OCI-LY7 (cell line): ENCODE measurements at regions not wholly inside any gene's neighbourhood (a gene's known extent, or its start where the extent isn't known, plus 50 kb on each side); places are given as distances from the start of the nearest gene placed in this dataset.
"Not testable (repeated sequence)": the region's sequence is repeated elsewhere in the genome, so short reads cannot be mapped to it uniquely, and the experiment has no call there.

Experiments used
- BruUV-seq: library from RNA; stranded (reverse); fragments of 400-500 nt; replicated peaks from 2 replicates; lab custom pipeline; 2021; lab: Mats Ljungman, UMichigan
- CTCF ChIA-PET: fragments of 300-600 bp; sonication (Branson Sonifier 250); formaldehyde crosslinking; loops from one replicate; lab custom pipeline; 2022; ENCODE audit warnings: antibody characterized with exemption; ENCODE audit not compliant: unreplicated experiment; lab: Charles Lee
- POLR2A ChIA-PET: fragments of 300-600 bp; sonication (Branson Sonifier 250); formaldehyde crosslinking; loops from one replicate; lab custom pipeline; 2022; ENCODE audit warnings: antibody characterized with exemption; lab: Charles Lee
- DNase-seq: peaks from one replicate; pipeline ENCODE4 v3.0.0-alpha.2; 2015; ENCODE audit warnings: low spot score
- H2AFZ ChIP-seq: fragments of 200-600 bp; sonication (generic), shearing (Covaris generic); 2 replicates; pipeline ENCODE4 v1.6.1; 2014; ENCODE audit warnings: mild to moderate bottlenecking, antibody characterized with exemption, low read length, moderate library complexity
- H3K27ac ChIP-seq: fragments of 200-600 bp; sonication (generic); 2 replicates; pipeline ENCODE4 v1.5.1; 2014; ENCODE audit warnings: mixed run types, low read depth, mild to moderate bottlenecking, moderate library complexity, low read length, inconsistent platforms; ENCODE audit not compliant: poor library complexity, severe bottlenecking
- H3K36me3 ChIP-seq: fragments of 200-600 bp; sonication (generic); 2 replicates; pipeline ENCODE4 v1.6.1; 2014; ENCODE audit warnings: mild to moderate bottlenecking, antibody characterized with exemption, low read length, moderate library complexity, mixed read lengths; ENCODE audit not compliant: insufficient read depth
- H3K4me1 ChIP-seq: fragments of 200-600 bp; sonication (generic); 2 replicates; pipeline ENCODE4 v1.5.1; 2014; ENCODE audit warnings: mild to moderate bottlenecking, low read length; ENCODE audit not compliant: insufficient read depth, poor library complexity, severe bottlenecking
- H3K4me2 ChIP-seq: fragments of 200-600 bp; sonication (generic); 2 replicates; pipeline ENCODE4 v1.6.1; 2014; ENCODE audit warnings: mild to moderate bottlenecking, low read length
- H3K4me3 ChIP-seq: fragments of 200-600 bp; sonication (generic); 2 replicates; pipeline ENCODE4 v1.5.1; 2014; ENCODE audit warnings: mild to moderate bottlenecking, low read depth, low read length; ENCODE audit not compliant: poor library complexity, severe bottlenecking
- H3K79me2 ChIP-seq: fragments of 200-600 bp; sonication (generic); 2 replicates; pipeline ENCODE4 v1.6.1; 2016; ENCODE audit warnings: low read depth, mild to moderate bottlenecking, low read length, moderate library complexity, mixed read lengths; ENCODE audit not compliant: insufficient read depth
- H3K9me2 ChIP-seq: fragments of 200-600 bp; sonication (generic); 2 replicates; pipeline ENCODE4 v1.6.1; 2016; ENCODE audit warnings: mild to moderate bottlenecking, low read length, mixed read lengths; ENCODE audit not compliant: insufficient read depth
- H3K9me3 ChIP-seq: fragments of 200-600 bp; sonication (generic); 2 replicates; pipeline ENCODE4 v1.6.1; 2014; ENCODE audit warnings: mild to moderate bottlenecking, mixed run types, low read length, mixed read lengths
- H4K20me1 ChIP-seq: fragments of 200-600 bp; sonication (generic); 2 replicates; pipeline ENCODE4 v1.6.1; 2014; ENCODE audit warnings: mild to moderate bottlenecking, antibody characterized with exemption, low read length, moderate library complexity, mixed read lengths; ENCODE audit not compliant: insufficient read depth
- CTCF ChIP-seq: fragments of 200-600 bp; sonication (generic); conservative IDR thresholded peaks from 2 replicates; pipeline ENCODE4 v1.5.1; 2014; ENCODE audit warnings: mild to moderate bottlenecking, antibody characterized with exemption, low read length, moderate library complexity, mixed read lengths
- EZH2phosphoT487 ChIP-seq: fragments of 200-600 bp; sonication (generic); IDR thresholded peaks from 2 replicates; pipeline ENCODE4 v1.6.1; 2018; ENCODE audit warnings: low read depth, borderline replicate concordance, mild to moderate bottlenecking, mixed run types, antibody characterized with exemption, low read length, moderate library complexity, mixed read lengths
- intact Hi-C: fragments of 100-400 bp; cut with micrococcal nuclease; formaldehyde crosslinking; loops from one replicate; pipeline ENCODE4 v1.10.0; 2022; ENCODE audit not compliant: unreplicated experiment

DNA sequence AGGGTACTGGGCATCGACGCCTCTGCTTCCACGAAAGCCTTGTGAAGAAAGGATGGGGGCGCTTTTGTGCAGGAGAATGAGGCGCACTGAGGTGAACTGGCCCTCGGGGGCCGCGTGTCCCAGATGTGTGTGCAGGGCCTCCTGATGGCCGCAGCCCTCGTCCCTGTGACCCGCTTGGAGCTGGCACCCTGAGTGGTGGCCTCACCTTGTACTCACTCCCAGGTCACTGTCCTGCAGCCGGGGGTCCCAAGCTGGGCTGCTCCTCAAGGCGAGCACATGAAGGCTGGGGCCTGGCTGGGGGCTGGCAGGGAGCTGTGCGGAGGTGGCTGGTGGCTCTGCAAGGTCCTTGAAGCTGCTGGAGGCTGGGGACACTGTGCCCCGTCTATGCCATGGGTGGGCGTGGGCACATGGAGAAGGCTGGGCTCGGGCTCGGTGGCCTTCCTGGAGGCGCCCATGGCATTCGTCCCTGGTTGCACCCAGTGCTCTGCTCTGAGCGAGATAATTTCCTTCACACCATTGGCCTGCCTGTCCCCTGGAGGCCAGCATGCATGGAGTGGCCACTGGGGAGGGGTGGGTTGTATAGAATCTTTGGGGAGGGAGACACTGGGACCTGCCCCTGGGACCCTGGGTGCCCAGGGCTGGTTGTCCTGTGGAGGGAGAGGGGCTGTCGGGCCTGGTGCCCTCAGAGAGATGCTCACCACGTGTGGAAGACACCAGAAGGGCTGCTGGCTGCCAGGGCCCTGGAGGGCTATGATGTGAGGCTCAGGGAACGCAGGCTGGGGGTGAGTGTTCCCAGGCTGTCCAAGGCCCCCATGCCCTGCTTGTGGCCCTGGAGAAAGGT lies 79.3 kb downstream of the TMEM121 start:
- BruUV-seq: no TSS peak
- Histone ChIP-seq H4K20me1 (no peaks in the 10 kb centered on the region), H3K27ac (no peak overlapping the region), H3K4me1 (no peaks in the 10 kb centered on the region), H3K36me3 (no peaks in the 10 kb centered on the region), H3K79me2 (no peaks in the 10 kb centered on the region), H3K9me3 (no peaks in the 10 kb centered on the region), H3K9me2 (no peaks in the 10 kb centered on the region), H2AFZ (no peak overlapping the region), H3K4me3 (no peak overlapping the region), H3K4me2 (no peak overlapping the region)
- intact Hi-C loops: no loop called here
- CTCF ChIA-PET: no interaction called here
- POLR2A ChIA-PET: no interaction called here
- no peak for DNase-seq
- no peak for TF ChIP-seq EZH2phosphoT487
- TF ChIP-seq CTCF: no peak

GRCh38 chr14:105606305-105606975 lies 80.1 kb downstream of the TMEM121 start:
- H3K36me3 ChIP-seq, DNase-seq, H3K4me3 ChIP-seq, H3K27ac ChIP-seq, intact Hi-C loops, H3K4me2 ChIP-seq, BruUV-seq, CTCF ChIA-PET, POLR2A ChIA-PET, H3K9me3 ChIP-seq, H4K20me1 ChIP-seq, H3K4me1 ChIP-seq, H3K9me2 ChIP-seq, H2AFZ ChIP-seq, H3K79me2 ChIP-seq: not testable (repeated sequence)

DNA sequence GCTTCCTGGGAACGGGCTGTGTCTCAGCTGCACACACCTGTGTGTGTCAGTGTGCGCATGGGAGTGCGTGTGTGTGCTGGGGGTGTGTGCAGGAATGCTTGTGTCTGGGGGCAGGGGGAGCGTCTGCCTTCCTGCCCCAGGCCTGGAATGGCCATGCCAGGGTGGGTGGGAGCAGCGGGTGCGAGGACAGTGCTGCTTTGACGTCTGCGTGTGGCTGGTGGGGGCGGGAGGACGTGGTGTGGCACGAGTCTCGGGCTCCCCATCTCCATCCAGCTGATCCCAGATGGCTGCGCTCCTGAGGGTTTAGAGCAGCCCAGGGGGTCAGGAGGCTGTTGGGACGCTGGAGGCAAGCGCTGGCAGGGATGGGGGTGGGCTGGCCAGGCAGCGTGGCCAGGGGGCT lies 80.6 kb downstream of the TMEM121 start:
- H3K9me2 ChIP-seq, CTCF ChIA-PET, H3K79me2 ChIP-seq, H3K4me3 ChIP-seq, H2AFZ ChIP-seq, POLR2A ChIA-PET, H3K4me1 ChIP-seq, H4K20me1 ChIP-seq, H3K36me3 ChIP-seq, BruUV-seq, intact Hi-C loops, H3K9me3 ChIP-seq, H3K4me2 ChIP-seq, H3K27ac ChIP-seq, DNase-seq: not testable (repeated sequence)

GRCh38 chr14:105614987-105615386 lies 88.6 kb downstream of the TMEM121 start:
- H3K79me2 ChIP-seq, H2AFZ ChIP-seq, BruUV-seq, intact Hi-C loops, H3K4me3 ChIP-seq, H3K4me1 ChIP-seq, H3K4me2 ChIP-seq, H3K27ac ChIP-seq, H3K9me3 ChIP-seq, H4K20me1 ChIP-seq, H3K36me3 ChIP-seq, DNase-seq, CTCF ChIA-PET, H3K9me2 ChIP-seq, POLR2A ChIA-PET: not testable (repeated sequence)

GRCh38 chr14:105615986-105616801 lies 89.8 kb downstream of the TMEM121 start:
- H3K79me2 ChIP-seq, BruUV-seq, H3K36me3 ChIP-seq, H3K4me3 ChIP-seq, POLR2A ChIA-PET, H2AFZ ChIP-seq, H4K20me1 ChIP-seq, H3K9me2 ChIP-seq, H3K27ac ChIP-seq, H3K4me1 ChIP-seq, H3K4me2 ChIP-seq, DNase-seq, H3K9me3 ChIP-seq: not testable (repeated sequence)
- intact Hi-C loops: loop anchor here (2.0 kb wide), 1 partner anchor 17 kb away; no protein-coding TSS in a partner anchor
- CTCF ChIA-PET: interaction anchor here (0.6 kb wide), 1 partner anchor 83 kb away, joined by 3 read pairs; no protein-coding TSS in a partner anchor
